ENCODE measurements at regions not wholly inside any gene's neighbourhood (a gene's known extent, or its start where the extent isn't known, plus 50 kb on each side); places are given as distances from the start of the nearest gene placed in this dataset.

GRCh38 chr15:93583552-93583951, 494.5 kb upstream of the RGMA start:
- no peak for TF ChIP-seq CTCF (IDR thresholded peaks at IDR 0.05)
- TF ChIP-seq POLR2A (IDR thresholded peaks at IDR 0.05) = no peak
